ENCODE measurements at regions not wholly inside any gene's neighbourhood (a gene's known extent, or its start where the extent isn't known, plus 50 kb on each side); places are given as distances from the start of the nearest gene placed in this dataset.

DNA sequence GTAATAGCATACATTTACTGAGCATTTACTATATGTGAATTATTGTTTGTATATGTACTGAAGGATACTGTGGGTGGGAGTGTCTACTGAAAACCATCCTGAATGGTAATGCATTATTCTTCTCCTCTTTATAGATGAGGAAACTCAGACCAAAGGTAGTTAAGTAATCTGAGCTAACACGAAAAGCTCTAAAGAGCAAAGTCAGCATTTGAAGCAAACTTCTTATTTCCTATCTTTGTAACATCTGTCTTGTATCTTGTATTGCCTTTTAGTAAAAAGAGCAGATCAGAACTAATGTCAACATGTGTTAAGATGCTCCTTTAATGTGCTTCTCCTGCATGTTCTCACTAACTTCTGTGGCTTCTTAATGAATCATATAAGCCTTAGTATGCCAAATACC, 382.8 kb upstream of the NXPH2 start:
- DNase-seq (ENCODE audit: low spot score): no peak

DNA sequence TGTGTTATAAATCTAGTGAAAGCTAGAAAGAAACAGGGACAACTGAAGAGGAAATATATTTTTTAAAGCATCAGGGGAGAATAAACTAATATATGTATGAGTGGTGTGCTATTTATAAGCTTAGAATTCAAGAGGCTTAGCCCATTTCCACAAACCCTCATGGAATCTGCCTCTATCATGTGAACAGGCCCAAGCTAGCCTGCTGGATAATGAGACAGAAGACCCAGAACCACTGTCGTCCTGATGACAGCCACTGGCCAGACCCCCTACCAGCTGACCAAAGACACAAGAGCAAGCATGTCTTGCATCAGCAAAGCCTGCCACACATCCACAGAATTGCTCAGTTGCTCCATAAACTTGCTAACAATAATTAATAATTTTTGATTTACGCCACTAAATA, 382.3 kb upstream of the NXPH2 start:
- DNase-seq (ENCODE audit: low spot score): no peak

DNA sequence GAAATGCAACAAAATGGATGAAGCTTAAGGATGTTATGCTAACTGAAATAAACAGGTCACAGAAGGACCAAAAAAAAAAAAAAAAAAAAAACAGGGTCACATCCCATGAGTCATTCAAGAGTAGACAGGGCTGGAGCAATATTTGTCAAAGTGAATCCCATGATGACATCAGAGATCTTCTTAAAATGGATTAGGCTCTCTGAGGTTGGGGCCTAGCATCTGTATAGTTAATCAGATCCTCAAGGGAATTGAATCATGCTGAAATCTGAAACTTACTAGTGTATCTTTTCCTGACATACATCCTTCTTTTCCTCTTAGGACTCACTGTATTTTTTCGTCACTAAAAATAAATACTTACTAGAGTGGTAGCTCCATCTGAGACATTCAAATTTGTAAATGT, 380.6 kb upstream of the NXPH2 start:
- DNase-seq (ENCODE audit: low spot score): no peak

DNA sequence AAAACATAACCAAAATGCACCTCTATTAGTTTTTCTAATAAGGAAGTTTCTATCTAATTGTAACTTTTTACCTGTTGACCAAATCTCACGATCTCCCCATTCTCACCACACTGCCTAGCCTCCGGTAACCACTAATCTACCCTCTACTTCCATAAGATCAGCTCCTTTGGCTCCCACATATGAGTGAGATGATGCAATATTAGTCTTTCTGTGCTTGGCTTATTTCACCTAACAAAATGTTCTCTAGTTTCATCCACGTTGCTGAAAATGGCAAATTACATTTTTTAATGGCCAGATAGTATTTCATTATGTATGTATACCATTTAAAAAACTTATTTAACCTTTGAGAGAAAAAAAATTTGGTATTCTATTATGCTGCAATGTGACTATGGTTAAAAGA, 379.0 kb upstream of the NXPH2 start:
- no peak for DNase-seq (ENCODE audit: low spot score)

DNA sequence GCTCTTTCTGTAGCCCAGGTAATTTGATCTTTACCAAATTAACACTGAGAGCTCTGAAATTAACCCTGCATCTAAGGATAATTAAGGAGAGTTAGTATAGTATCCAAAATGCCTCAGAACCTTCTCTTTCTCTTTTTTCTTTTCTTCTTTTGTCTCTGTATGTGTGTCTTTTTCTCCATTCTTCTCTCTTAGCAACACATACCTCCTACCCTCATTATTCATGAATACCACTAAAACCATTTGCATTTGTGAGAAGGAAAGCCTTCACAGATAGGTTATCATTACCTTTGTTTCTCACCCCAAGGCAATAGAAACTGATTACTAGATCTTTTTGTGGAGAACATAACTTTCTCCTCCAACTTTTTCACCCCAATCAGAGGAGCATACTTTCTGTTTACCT, 376.5 kb upstream of the NXPH2 start:
- DNase-seq (ENCODE audit: low spot score): no peak

DNA sequence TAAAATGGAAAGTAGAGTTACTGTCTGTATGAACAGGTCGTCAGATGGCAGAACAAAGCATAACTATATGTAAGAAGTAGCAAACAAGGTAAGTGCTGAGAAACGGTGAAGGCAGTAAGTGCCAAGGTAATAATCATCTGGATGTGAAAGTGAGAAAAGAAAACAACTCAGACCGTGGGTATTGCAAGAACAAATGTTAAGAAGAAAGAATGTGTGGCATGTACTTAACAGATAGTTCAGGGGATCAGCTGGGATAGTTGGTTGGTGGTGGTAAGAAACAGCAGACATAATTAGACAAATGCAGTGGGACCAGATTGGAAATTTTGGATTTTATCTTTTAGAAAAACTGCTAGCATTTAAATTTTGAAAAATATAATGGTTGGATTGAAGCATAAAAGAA, 375.8 kb upstream of the NXPH2 start:
- no peak for DNase-seq (ENCODE audit: low spot score)

DNA sequence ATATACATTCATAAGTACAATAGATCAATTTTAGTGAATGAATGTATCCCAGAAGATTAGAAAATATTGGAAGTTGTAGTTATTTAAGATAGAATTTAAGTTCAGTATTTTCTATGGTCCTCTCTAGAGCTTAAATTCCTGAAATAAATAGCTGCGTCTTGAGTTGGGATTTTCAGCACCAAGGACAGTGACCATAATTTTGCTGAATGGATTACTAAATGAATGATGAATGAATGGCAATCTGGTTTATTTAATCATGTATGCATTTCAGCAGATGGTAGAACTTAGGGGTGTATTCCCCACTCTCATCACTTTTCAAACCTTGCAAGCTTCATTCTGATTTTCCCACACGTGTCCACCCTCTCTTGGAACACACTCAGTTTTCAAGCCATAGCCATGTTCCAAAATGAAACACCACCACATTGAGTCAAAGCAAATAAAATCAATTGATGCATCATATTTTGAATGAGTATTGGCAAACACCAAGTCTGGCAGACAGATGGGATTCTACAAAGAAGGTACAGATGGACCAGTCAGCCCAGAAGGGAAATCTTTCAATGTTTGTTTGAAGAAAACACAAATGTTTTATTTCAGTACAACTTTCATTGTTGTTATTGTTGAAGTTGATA, 362.2 kb upstream of the NXPH2 start:
- DNase-seq (ENCODE audit: low spot score): no peak

DNA sequence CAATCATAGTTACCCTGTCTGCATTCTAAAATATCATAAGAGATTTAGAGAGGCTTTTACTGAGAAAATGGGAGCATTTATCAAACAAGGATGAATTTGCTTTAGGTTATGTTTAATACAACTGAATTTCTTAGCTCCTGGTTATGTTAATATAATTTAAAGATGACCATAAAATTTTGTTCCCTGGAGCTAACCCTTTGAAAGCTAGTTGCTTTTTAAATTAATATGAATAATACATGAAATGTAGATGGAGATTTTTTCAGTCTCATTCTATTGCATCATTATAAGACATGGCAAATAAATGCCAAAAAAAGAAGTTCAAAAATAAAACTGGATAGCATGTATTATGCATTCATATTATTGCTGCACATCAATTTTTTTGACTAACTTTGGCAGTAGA, 344.1 kb upstream of the NXPH2 start:
- DNase-seq (ENCODE audit: low spot score): no peak

DNA sequence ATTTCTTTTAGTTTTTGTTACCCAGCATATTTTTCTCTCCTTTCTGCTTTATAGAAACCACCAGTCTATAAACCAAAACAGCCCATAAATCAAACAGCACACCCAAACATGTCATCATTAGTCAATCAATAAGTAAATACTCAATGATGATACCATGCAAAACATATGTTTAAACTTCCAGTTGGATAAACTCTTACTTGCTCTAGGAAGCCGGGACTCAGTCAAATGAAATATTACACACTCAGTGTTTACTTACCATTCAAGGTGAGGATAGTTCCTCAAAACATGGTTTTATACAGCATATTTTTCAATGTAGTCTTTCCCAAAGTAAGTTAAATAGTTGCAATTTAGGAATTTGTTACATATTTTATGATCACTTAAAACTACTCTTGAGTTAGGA, 343.6 kb upstream of the NXPH2 start:
- no peak for DNase-seq (ENCODE audit: low spot score)

DNA sequence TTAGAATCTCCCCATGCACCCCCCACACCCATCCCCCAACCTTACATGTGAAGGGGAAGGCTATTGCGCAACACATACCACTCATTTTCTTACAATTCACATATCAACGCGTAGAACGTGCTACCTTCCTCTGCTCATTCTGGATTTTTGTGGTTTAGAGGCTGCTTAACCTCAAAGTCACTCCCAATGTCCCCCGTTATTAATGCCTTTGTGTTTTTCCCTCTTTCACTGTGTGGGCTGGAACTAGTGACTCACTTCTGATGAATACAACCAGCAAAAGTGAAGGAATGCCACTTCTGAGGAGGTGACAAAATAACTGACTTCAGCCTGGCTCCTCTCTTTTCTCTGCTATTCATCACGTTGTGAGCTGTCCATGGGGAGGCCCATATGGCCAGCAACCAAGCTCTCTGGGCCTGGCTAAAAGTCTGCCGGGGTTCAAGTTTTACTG, 342.5 kb upstream of the NXPH2 start:
- DNase-seq (ENCODE audit: low spot score): no peak

DNA sequence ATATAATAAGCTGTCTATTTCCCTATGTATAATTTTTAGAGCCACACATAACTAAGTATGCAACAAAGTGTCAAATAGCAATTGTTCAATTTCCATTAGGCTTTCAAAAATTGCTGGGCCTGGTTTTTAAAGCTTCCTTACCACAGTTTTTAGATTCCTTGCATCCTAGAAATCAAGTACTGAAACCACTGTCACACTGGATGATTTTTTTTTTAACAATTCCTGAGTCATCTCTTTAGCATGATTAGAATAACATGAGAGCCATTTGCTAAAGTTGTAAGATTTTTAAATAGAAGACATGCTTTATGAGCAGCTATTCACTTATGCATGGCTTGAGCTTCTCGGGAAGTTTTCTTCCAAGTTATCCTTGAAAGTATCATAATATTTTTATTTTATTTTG, 319.5 kb upstream of the NXPH2 start:
- DNase-seq (ENCODE audit: low spot score): no peak

DNA sequence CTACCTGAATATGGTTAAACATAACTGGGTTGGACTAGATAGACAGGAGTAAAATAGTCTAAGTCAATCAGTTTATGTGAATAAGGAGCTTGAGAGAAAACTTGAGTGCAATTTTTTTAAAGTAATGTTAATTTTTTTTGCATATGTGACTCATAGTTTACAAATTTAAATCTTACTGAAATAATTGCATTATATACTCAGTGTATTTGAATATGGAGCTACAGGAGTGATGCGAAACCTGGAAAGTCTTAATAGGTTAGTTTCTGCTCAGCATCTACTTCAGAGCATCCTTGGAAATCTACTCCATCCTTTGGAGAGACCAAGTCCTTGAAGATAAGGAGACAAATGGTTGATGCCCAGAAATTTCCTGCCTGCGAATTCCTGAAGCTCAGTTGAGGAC, 318.8 kb upstream of the NXPH2 start:
- DNase-seq (ENCODE audit: low spot score): no peak

DNA sequence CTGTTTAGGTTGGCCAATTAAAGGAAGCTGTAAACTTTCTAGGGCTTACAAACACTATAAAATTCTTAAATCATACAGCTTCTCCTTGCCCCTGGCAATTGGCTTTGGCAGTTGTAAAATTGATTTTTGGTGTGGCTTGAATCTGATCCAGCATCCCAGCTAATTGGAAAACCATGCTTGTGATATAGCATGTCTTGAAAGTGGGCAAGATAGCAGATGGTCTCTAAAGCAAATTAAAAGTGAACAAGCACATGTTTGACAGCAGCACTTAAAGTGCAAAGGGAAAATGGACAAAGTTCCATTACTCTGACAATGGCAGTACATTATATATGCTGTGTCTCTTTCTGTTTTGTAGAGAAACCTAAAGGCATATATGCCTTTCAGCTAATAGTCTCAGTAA, 302.9 kb upstream of the NXPH2 start:
- no peak for DNase-seq (ENCODE audit: low spot score)

DNA sequence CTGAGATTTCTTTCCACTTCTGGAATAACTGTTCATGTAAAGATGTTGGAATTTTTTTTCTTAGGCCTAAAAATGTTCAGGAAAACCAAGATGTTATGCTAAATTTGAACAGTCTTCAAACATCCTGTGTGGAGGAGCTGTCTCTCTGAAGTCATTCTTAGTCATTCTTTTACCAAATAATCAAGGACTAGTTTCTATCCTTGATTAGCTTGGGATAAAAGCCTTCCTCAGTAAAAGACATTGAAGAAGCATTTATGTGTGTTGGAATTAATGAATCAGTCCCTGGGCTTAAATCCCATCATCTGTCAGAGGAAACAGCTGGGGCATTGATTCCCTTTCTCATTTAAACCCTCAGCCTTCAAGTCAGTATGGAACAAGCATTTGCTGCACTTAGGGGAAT, 300.1 kb upstream of the NXPH2 start:
- DNase-seq (ENCODE audit: low spot score): no peak

DNA sequence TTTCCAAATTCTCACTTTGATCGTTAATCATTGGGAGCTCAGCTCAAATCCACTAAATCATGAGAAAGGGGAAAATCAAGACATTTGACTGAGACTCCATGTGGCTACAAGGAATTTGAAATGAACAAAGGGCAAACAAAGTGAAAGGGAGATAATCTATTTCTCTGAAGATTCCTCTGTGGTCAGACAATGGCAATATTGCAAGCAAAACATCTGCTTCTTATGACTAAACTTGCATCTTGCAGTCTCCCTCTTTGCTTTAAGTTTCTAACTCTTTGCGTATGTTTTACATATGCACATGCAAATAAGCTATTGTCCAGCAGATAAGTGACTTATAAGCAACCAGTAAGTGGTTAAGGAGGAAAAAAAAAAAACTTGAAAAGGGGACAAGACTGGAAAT, 299.1 kb upstream of the NXPH2 start:
- DNase-seq (ENCODE audit: low spot score): no peak

DNA sequence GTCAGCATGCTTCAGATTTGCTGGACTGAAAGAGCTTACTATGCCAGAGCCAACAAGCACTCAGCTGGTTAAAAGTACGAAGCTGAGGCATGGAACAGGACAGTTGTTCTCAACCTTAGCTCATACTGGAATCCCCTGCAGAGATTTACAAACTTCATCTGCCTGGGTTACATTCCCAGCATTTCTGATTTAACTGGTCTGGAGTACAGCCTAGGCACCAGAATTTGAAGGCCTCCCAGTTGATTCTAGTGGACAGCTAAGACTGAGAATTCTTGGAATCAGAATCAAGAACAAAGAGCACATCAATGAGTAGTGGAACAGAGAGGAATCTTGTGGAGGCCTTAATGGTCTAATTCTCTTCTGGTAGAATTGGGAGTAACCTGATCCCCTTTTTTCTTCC, 298.2 kb upstream of the NXPH2 start:
- no peak for DNase-seq (ENCODE audit: low spot score)

DNA sequence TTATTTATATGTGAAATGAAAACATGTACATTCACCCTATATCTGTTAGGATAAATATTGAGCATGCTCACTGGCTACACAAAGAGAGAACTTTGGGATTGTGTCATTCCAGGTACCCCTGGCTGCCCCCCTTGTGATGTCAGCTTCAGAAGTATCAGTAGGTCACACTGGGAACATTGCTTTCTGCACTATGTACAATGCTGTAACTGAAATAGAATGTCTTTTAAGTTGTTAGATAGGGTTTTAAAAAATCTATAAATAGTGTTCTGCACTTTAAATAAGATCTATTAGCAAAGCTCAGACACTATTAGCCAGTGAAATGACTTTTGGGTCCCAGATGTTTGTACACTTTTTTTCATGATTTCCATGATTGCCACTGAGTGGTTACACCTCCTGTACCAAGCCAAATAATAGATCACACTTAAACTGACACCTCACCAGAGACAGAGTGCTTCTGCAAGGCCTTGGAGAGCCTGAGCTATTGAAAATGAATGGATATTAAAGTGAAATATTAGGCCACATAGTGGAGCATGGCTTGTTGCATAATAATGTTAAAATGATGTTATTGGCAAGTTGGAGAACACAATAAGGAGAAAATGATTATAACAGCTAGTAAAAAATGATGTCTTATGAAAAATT, 297.0 kb upstream of the NXPH2 start:
- DNase-seq (ENCODE audit: low spot score): no peak

DNA sequence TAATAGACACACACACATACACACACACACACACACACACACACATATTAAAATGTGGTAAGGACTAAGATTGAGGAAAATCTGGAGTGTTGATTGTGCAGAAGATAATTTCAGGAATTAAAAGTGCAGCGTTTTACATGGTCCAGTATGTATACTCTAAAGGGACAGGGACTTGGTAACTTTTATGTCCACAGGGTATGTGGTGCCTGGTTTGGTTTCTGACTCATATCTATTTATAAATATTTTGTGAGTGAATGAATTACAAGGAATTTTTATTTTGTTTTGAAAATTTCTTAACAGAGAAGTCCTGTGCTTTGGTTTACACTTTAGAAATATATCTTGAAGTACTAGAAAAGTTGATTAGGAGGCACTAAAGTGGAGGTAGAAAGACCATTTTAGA, 287.7 kb upstream of the NXPH2 start:
- DNase-seq (ENCODE audit: low spot score): no peak

DNA sequence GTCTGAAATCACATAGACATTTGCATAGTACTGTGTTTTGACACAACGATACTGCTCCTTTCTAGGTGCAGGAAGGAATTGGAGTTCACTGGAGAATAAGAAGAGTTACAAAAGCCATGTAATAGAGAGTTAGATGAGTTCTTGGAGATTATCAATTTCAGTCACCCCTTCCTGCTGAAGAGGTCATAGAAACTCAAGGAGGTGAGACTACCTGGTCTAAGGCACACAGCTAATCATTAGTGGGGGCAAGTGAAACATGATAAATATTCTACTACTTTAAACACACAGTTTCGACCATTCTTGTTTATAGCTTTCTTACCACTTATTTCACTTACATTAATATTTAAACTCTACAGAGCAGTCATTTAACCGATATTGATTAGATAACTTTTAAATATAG, 286.9 kb upstream of the NXPH2 start:
- no peak for DNase-seq (ENCODE audit: low spot score)

DNA sequence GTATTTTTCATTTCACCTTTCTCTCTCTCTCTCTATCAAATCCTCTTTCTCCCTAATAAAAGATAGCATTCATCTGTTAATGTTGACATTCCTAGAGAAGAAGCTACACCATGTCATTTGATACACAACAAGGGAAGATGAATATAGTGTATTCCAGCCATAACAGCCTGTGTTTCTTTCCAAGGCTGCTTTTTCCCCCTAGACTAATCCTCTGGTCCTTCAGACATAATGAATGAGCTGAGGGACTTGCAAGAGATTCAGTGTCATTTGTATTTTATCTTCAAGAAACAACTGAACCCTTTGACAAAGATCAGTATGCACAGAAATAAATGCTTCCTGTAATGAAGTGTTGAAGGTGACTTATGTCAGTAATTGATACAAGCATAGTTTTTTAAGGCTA, 284.0 kb upstream of the NXPH2 start:
- DNase-seq (ENCODE audit: low spot score): no peak

DNA sequence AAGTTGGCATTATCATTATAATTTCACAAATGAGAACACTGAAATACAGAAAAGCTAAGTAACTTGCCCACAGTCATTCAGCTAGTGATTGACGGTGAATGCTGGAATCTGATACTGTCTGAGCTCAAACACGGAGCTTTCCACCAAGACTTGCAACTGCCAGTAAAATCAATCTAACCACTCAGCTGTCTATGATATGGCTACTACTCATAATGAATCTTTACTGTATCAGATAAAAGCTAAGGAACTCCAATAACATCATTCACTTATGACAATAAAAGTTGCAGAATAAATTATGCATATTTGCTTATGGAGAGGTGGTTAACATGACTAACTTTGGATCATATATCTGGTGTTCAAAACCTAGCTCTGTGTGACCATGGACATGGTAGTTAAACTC, 279.4 kb upstream of the NXPH2 start:
- no peak for DNase-seq (ENCODE audit: low spot score)

DNA sequence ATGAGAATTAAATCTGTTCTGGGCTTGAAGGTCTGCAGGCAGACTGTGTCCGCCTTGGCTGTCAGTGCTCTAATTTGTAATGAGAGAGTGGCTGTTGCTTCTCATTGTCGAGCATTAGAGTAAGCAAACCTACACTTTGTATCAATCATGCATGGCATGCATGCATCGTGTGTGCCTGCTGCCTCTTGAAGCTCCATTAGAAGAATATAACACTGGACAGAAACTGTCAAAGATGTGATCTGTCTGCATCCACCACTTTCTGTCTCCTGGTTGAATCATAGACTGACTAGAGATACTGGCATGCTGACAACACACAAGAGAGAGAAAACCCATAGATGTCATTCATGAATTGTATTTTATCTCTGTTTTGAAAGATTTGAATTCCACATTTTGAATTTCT, 275.0 kb upstream of the NXPH2 start:
- DNase-seq (ENCODE audit: low spot score): no peak

DNA sequence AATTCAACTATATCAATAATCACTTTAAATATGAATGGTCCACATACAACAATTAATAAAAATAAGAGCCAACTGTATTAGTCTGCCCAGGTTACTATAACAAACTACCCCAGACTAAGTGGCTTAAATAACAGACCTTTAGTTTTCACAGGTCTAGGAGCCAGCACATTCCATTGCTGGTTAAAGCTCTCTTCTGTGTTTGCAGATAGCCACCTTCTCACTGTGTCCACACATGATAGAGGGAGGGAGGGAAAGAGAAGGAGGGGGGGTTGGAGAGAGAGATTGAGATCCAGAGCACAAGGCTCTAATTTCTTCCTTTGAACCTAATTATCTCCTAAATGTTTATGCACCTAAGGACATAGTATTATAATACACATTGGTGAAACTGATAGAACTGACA, 267.8 kb upstream of the NXPH2 start:
- DNase-seq (ENCODE audit: low spot score): no peak

DNA sequence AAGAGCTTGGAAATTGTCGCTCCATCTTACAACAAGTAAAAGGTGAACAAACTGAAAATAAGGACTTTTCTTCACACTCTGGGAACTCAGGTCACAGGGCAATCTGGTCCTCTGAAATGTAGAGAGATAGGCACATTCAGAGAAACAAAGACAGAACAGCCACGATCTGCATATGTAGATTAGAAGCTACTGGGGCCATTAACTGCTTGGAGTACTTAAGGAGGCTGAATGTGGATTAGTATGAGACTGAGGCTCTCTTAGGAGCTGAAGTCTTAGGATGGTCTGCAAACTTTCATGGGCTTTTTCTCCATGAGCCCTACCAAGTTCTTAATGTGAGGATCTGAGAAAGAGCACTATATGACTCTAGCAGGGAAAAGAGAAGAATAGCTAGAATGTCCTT, 265.3 kb upstream of the NXPH2 start:
- no peak for DNase-seq (ENCODE audit: low spot score)
